C4-2B (cell line): ENCODE measurements at regions not wholly inside any gene's neighbourhood (a gene's known extent, or its start where the extent isn't known, plus 50 kb on each side); places are given as distances from the start of the nearest gene placed in this dataset.

Experiments
- ZFX ChIP-seq: fragments of 450-650 bp; IDR thresholded peaks from 2 replicates; pipeline ENCODE4 v1.6.1; 2017
- TF ChIP-seq, protein P1 (sequence below): fragments of 450-650 bp; conservative IDR thresholded peaks from 2 replicates; pipeline ENCODE4 v1.5.1; 2017; ENCODE audit warnings: mild to moderate bottlenecking

- TF ChIP-seq, protein P1, sequence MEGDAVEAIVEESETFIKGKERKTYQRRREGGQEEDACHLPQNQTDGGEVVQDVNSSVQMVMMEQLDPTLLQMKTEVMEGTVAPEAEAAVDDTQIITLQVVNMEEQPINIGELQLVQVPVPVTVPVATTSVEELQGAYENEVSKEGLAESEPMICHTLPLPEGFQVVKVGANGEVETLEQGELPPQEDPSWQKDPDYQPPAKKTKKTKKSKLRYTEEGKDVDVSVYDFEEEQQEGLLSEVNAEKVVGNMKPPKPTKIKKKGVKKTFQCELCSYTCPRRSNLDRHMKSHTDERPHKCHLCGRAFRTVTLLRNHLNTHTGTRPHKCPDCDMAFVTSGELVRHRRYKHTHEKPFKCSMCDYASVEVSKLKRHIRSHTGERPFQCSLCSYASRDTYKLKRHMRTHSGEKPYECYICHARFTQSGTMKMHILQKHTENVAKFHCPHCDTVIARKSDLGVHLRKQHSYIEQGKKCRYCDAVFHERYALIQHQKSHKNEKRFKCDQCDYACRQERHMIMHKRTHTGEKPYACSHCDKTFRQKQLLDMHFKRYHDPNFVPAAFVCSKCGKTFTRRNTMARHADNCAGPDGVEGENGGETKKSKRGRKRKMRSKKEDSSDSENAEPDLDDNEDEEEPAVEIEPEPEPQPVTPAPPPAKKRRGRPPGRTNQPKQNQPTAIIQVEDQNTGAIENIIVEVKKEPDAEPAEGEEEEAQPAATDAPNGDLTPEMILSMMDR = no peak
- no peak for TF ChIP-seq ZFX
Observed at GRCh38 chr14:71267691-71268090, 360.4 kb downstream of the PCNX1 start.
